ENCODE measurements at regions not wholly inside any gene's neighbourhood (a gene's known extent, or its start where the extent isn't known, plus 50 kb on each side); places are given as distances from the start of the nearest gene placed in this dataset.
"Not testable (repeated sequence)": the region's sequence is repeated elsewhere in the genome, so short reads cannot be mapped to it uniquely, and the experiment has no call there.

- DNase-seq (ENCODE audit: low spot score): no peak
Measured at GRCh38 chr3:128549283-128550112, 56.5 kb upstream of the GATA2 start.

- no peak for DNase-seq (ENCODE audit: low spot score)
Measured at GRCh38 chr3:128548426-128549282, 55.7 kb upstream of the GATA2 start.

- no peak for DNase-seq (ENCODE audit: low spot score)
Measured at GRCh38 chr3:128548021-128548420, 55.0 kb upstream of the GATA2 start.

DNA sequence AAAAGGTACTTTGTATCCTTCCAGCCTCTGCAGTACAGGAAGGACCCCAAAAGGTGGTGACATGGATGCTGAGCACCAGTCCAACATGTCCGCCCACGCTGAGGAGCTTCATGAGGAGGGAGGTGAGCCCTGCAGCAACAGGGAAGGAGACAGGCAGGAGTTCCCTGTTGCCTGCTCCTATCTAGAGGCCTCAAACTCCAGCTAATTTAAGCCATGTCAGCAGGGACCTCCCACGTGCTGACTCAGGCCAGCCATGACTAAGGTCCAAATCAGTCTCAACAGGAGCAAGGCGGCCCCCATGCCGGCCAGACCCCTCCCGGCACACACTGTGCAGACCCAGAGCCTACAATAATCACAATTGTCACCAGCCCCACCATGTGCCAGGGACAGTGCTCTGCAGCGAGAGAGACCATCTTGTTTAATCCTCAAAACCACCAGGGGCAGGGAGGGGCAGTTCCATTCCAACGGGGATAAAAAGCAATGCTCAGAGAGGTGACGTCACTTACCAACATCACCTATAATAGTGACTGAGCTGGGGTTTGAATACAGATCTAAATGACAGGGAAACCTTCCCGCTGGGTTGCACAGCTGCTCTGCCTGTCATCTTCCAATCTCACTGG, 54.5 kb upstream of the GATA2 start:
- DNase-seq (ENCODE audit: low spot score): no peak

DNA sequence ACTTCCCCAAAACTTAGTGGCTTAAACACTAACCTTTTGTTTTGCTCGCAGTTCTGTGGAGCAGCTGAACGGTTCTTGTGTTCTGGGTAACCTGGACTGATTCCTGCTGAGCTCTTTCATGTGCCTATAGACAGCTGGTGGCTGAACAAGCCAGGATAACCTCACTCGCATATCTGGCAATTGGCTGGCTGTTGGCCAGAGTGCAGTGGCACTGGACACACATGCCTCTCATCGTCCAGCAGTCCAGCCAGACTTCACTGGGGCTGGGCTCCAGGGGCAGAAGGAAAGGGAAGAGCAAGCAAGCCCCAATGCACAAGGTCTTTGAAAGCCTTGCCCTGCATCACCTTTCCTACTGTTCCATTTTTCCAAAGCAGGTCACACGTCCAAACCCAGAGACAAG, 53.6 kb upstream of the GATA2 start:
- DNase-seq (ENCODE audit: low spot score): no peak

GRCh38 chr3:128545120-128545752, 52.2 kb upstream of the GATA2 start:
- DNase-seq (ENCODE audit: low spot score): no peak

DNA sequence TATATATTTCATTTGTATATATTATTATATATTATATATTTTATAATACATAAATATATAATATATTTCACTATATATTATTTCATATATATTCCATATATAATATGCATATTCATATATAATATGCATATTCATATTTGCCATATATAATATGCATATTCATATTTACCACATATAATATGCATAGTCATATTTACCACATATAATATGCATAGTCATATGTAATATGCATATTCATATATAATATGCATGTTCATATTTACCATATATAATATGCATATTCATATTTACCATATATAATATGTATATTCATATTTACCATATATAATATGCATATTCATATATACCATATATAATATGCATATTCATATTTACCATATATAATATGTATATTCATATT, 51.2 kb upstream of the GATA2 start:
- no peak for DNase-seq (ENCODE audit: low spot score)

GRCh38 chr3:128543570-128544174, 50.7 kb upstream of the GATA2 start:
- not testable (repeated sequence) for DNase-seq (ENCODE audit: low spot score)

Measured in iPS-NIHi11 (cell line).